HEK293 (cell line): ENCODE measurements at regions not wholly inside any gene's neighbourhood (a gene's known extent, or its start where the extent isn't known, plus 50 kb on each side); places are given as distances from the start of the nearest gene placed in this dataset.

ENCODE experiments used
- BCL11B ChIP-seq: fragments of 450-650 bp; formaldehyde crosslinking; IDR thresholded peaks from 2 replicates; pipeline ENCODE4 v1.5.1; 2016; ENCODE audit warnings: low read depth, missing biosample characterization, missing genetic modification characterization
- CTCF ChIP-seq: fragments of 450-650 bp; formaldehyde crosslinking; IDR thresholded peaks from 2 replicates; pipeline ENCODE4 v1.5.1; 2016; ENCODE audit warnings: missing biosample characterization, missing genetic modification characterization
- MEIS1 ChIP-seq: sonication (generic); formaldehyde crosslinking; IDR thresholded peaks from 2 replicates; pipeline ENCODE4 v1.8.1; 2022; ENCODE audit warnings: missing genetic modification reagents, mild to moderate bottlenecking, borderline replicate concordance
- ZBTB11 ChIP-seq: fragments of 450-650 bp; formaldehyde crosslinking; conservative IDR thresholded peaks from 2 replicates; pipeline ENCODE4 v1.5.1; 2016; ENCODE audit warnings: low read depth, missing biosample characterization, missing genetic modification characterization
- ZNF350 ChIP-seq: fragments of 450-650 bp; formaldehyde crosslinking; IDR thresholded peaks from 2 replicates; pipeline ENCODE4 v1.5.0; 2017; ENCODE audit warnings: missing biosample characterization, mild to moderate bottlenecking, missing genetic modification characterization
- ZNF629 ChIP-seq: fragments of 450-650 bp; formaldehyde crosslinking; IDR thresholded peaks from 2 replicates; pipeline ENCODE4 v1.5.1; 2017; ENCODE audit warnings: missing biosample characterization, missing genetic modification characterization
- ZNF776 ChIP-seq: fragments of 450-650 bp; formaldehyde crosslinking; IDR thresholded peaks from 2 replicates; pipeline ENCODE4 v1.5.0; 2017; ENCODE audit warnings: missing biosample characterization, missing genetic modification characterization, borderline replicate concordance
- TF ChIP-seq, protein P1 (sequence below): IDR thresholded peaks from 2 replicates; pipeline ENCODE4 v1.6.1; 2011; ENCODE audit warnings: mild to moderate bottlenecking, low read depth, low read length, borderline replicate concordance

- TF ChIP-seq ZNF776 (tag by site-specific recombination) (no peak), BCL11B (tag by site-specific recombination) (no peak), CTCF (tag by site-specific recombination) (no peak), ZNF350 (no peak), MEIS1 (CRISPR knock-in tag) (no peak), ZNF629 (tag by site-specific recombination) (no peak), ZBTB11 (tag by site-specific recombination) (no peak)
- TF ChIP-seq, protein P1, sequence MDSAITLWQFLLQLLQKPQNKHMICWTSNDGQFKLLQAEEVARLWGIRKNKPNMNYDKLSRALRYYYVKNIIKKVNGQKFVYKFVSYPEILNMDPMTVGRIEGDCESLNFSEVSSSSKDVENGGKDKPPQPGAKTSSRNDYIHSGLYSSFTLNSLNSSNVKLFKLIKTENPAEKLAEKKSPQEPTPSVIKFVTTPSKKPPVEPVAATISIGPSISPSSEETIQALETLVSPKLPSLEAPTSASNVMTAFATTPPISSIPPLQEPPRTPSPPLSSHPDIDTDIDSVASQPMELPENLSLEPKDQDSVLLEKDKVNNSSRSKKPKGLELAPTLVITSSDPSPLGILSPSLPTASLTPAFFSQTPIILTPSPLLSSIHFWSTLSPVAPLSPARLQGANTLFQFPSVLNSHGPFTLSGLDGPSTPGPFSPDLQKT, result no peak
Measured at GRCh38 chr1:218986816-218987215, 186.9 kb upstream of the LYPLAL1 start.
